ENCODE measurements at regions not wholly inside any gene's neighbourhood (a gene's known extent, or its start where the extent isn't known, plus 50 kb on each side); places are given as distances from the start of the nearest gene placed in this dataset.

GRCh38 chr10:76719006-76719405, 918.6 kb downstream of the KCNMA1 start:
- Mint-ChIP-seq H3K4me3 (no peak overlapping the region), H3K36me3 (ENCODE audit: low read depth) (no peaks in the 10 kb centered on the region), H3K27ac (no peak overlapping the region), H3K9me3 (no peaks in the 10 kb centered on the region), H3K4me1 (ENCODE audit: low read depth) (no peaks in the 10 kb centered on the region), H3K27me3 (ENCODE audit: low read depth) (no peaks in the 10 kb centered on the region)

- Mint-ChIP-seq H3K27ac (no peak overlapping the region), H3K4me3 (no peak overlapping the region), H3K36me3 (ENCODE audit: low read depth) (no peaks in the 10 kb centered on the region), H3K27me3 (ENCODE audit: low read depth) (no peaks in the 10 kb centered on the region), H3K4me1 (ENCODE audit: low read depth) (no peaks in the 10 kb centered on the region), H3K9me3 (no peaks in the 10 kb centered on the region)
Observed at GRCh38 chr10:76717141-76717540, 920.5 kb downstream of the KCNMA1 start.

- Mint-ChIP-seq H3K9me3 (peaks cover 13% of the 10 kb centered on the region), H3K4me3 (no peak overlapping the region), H3K36me3 (ENCODE audit: low read depth) (no peaks in the 10 kb centered on the region), H3K27me3 (ENCODE audit: low read depth) (no peaks in the 10 kb centered on the region), H3K4me1 (ENCODE audit: low read depth) (no peaks in the 10 kb centered on the region), H3K27ac (no peak overlapping the region)
Observed at GRCh38 chr10:76711222-76711997, 926.2 kb downstream of the KCNMA1 start.

- H3K9me3 Mint-ChIP-seq: peaks cover 5% of the 10 kb centered on the region
- no peaks in the 10 kb centered on the region for H3K27me3 Mint-ChIP-seq (ENCODE audit: low read depth)
- no peak overlapping the region for H3K27ac Mint-ChIP-seq
- H3K4me1 Mint-ChIP-seq (ENCODE audit: low read depth): no peaks in the 10 kb centered on the region
- no peaks in the 10 kb centered on the region for H3K36me3 Mint-ChIP-seq (ENCODE audit: low read depth)
- H3K4me3 Mint-ChIP-seq: no peak overlapping the region
Observed at GRCh38 chr10:76700241-76700640, 937.4 kb downstream of the KCNMA1 start.

- Mint-ChIP-seq H3K27me3 (ENCODE audit: low read depth) (no peaks in the 10 kb centered on the region), H3K4me3 (no peak overlapping the region), H3K27ac (no peak overlapping the region), H3K9me3 (no peaks in the 10 kb centered on the region), H3K36me3 (ENCODE audit: low read depth) (no peaks in the 10 kb centered on the region), H3K4me1 (ENCODE audit: low read depth) (no peaks in the 10 kb centered on the region)
Observed at GRCh38 chr10:76697923-76698322, 939.7 kb downstream of the KCNMA1 start.

- H3K36me3 Mint-ChIP-seq (ENCODE audit: low read depth): no peaks in the 10 kb centered on the region
- H3K27me3 Mint-ChIP-seq (ENCODE audit: low read depth): no peaks in the 10 kb centered on the region
- H3K27ac Mint-ChIP-seq: no peak overlapping the region
- no peak overlapping the region for H3K4me3 Mint-ChIP-seq
- H3K9me3 Mint-ChIP-seq: no peaks in the 10 kb centered on the region
- H3K4me1 Mint-ChIP-seq (ENCODE audit: low read depth): no peaks in the 10 kb centered on the region
Observed at GRCh38 chr10:76695069-76695468, 942.5 kb downstream of the KCNMA1 start.

- Mint-ChIP-seq H3K27ac (no peak overlapping the region), H3K4me3 (no peak overlapping the region), H3K9me3 (peaks cover 9% of the 10 kb centered on the region), H3K27me3 (ENCODE audit: low read depth) (no peaks in the 10 kb centered on the region), H3K4me1 (ENCODE audit: low read depth) (no peaks in the 10 kb centered on the region), H3K36me3 (ENCODE audit: low read depth) (no peaks in the 10 kb centered on the region)
Observed at GRCh38 chr10:76686201-76686600, 951.4 kb downstream of the KCNMA1 start.

- Mint-ChIP-seq H3K4me1 (ENCODE audit: low read depth) (no peaks in the 10 kb centered on the region), H3K27me3 (ENCODE audit: low read depth) (no peaks in the 10 kb centered on the region), H3K36me3 (ENCODE audit: low read depth) (no peaks in the 10 kb centered on the region), H3K4me3 (no peak overlapping the region), H3K27ac (no peak overlapping the region), H3K9me3 (peaks cover 9% of the 10 kb centered on the region)
Observed at GRCh38 chr10:76684968-76685367, 952.6 kb downstream of the KCNMA1 start.

GRCh38 chr10:76681153-76681552, 956.5 kb downstream of the KCNMA1 start:
- Mint-ChIP-seq H3K4me1 (ENCODE audit: low read depth) (no peaks in the 10 kb centered on the region), H3K36me3 (ENCODE audit: low read depth) (no peaks in the 10 kb centered on the region), H3K27me3 (ENCODE audit: low read depth) (no peaks in the 10 kb centered on the region), H3K27ac (no peak overlapping the region), H3K4me3 (no peak overlapping the region), H3K9me3 (no peaks in the 10 kb centered on the region)

GRCh38 chr10:76679030-76679429, 958.6 kb downstream of the KCNMA1 start:
- no peak overlapping the region for H3K27ac Mint-ChIP-seq
- H3K9me3 Mint-ChIP-seq: no peaks in the 10 kb centered on the region
- H3K36me3 Mint-ChIP-seq (ENCODE audit: low read depth): no peaks in the 10 kb centered on the region
- no peaks in the 10 kb centered on the region for H3K27me3 Mint-ChIP-seq (ENCODE audit: low read depth)
- H3K4me3 Mint-ChIP-seq: no peak overlapping the region
- no peaks in the 10 kb centered on the region for H3K4me1 Mint-ChIP-seq (ENCODE audit: low read depth)

- Mint-ChIP-seq H3K27me3 (ENCODE audit: low read depth) (no peaks in the 10 kb centered on the region), H3K27ac (no peak overlapping the region), H3K9me3 (no peaks in the 10 kb centered on the region), H3K4me1 (ENCODE audit: low read depth) (no peaks in the 10 kb centered on the region), H3K4me3 (no peak overlapping the region), H3K36me3 (ENCODE audit: low read depth) (no peaks in the 10 kb centered on the region)
Observed at GRCh38 chr10:76675951-76676587, 961.5 kb downstream of the KCNMA1 start.

GRCh38 chr10:76675561-76675950, 962.1 kb downstream of the KCNMA1 start:
- Mint-ChIP-seq H3K36me3 (ENCODE audit: low read depth) (no peaks in the 10 kb centered on the region), H3K27me3 (ENCODE audit: low read depth) (no peaks in the 10 kb centered on the region), H3K9me3 (no peaks in the 10 kb centered on the region), H3K4me1 (ENCODE audit: low read depth) (no peaks in the 10 kb centered on the region), H3K27ac (no peak overlapping the region), H3K4me3 (no peak overlapping the region)

GRCh38 chr10:76667408-76668370, 969.9 kb downstream of the KCNMA1 start:
- Mint-ChIP-seq H3K4me3 (no peak overlapping the region), H3K27me3 (ENCODE audit: low read depth) (no peaks in the 10 kb centered on the region), H3K36me3 (ENCODE audit: low read depth) (no peaks in the 10 kb centered on the region), H3K9me3 (no peaks in the 10 kb centered on the region), H3K4me1 (ENCODE audit: low read depth) (no peaks in the 10 kb centered on the region), H3K27ac (no peak overlapping the region)

- no peaks in the 10 kb centered on the region for H3K4me1 Mint-ChIP-seq (ENCODE audit: low read depth)
- no peaks in the 10 kb centered on the region for H3K9me3 Mint-ChIP-seq
- H3K4me3 Mint-ChIP-seq: no peak overlapping the region
- no peaks in the 10 kb centered on the region for H3K36me3 Mint-ChIP-seq (ENCODE audit: low read depth)
- H3K27me3 Mint-ChIP-seq (ENCODE audit: low read depth): no peaks in the 10 kb centered on the region
- no peak overlapping the region for H3K27ac Mint-ChIP-seq
Observed at GRCh38 chr10:76666891-76667290, 970.7 kb downstream of the KCNMA1 start.

Data from T-helper 1 cell treated with Interleukin-12 subunit alpha and Interleukin-12 subunit beta and Interleukin-4 antibody, amounts not matched to agents 30 μg/mL and 1 μg/mL, for 36 hours (primary cell).